GM19467 (cell line): ENCODE measurements at regions not wholly inside any gene's neighbourhood (a gene's known extent, or its start where the extent isn't known, plus 50 kb on each side); places are given as distances from the start of the nearest gene placed in this dataset.

Experiments used
- ATAC-seq: cut with Tn5 transposase; IDR thresholded peaks from one replicate; pipeline ENCODE4 v1.9.1; 2021; ENCODE audit warnings: mild to moderate bottlenecking, moderate library complexity; ENCODE audit not compliant: unreplicated experiment

DNA sequence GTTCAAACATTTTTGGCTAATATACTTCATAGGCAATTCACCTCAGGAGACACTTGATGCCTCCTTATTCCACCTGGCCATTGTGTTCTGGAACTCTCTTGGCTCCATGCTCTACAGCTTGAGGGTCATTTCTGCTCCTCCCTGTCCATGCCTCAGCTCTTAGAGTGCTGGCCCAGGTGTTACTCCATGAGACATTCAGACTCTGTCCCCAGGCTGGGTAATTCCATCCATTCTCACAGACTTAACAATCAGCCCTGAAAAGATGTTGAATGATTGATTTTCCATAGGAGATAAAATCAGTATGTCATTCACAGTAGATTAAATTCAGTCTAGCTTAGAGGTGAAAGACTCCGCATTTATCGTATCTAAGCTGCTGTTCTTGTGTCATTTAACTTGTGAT, 168.6 kb upstream of the CWC22 start:
- ATAC-seq, result no peak

DNA sequence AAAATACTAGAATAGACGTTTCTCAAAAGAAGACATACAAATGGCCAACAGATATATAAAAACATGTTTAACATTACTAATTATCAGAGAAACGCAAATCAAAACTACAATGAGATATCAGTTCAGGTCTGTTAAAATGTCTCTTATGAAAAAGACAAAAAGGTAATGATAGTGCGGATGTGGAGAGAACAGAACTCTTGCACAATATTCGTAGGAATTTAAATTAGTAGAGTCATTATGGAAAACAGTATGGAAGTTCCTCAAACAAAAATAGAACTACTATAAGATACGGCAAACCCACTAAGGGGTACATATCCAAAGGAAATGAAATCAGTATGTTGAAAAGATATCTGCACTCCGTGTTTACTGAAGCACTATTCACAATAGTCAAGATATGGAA, 167.5 kb upstream of the CWC22 start:
- no peak for ATAC-seq

DNA sequence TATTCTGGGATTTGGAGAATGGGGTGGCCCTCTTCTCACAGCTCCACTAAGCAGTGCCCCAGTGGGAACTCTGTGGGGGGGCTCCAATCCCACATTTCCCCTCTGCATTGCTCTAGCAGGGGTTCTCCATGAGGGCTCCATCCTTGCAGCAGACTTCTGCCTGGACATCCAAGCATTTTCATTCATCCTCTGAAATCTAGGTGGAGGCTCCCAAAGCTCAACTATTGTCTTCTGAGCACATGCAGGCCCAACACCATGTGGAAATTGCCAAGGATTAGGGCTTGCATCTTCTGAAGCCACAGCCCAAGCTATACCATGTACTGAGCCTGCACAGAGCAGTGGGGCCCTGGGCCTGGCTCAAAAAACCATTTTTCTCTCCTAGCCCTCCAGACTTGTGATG, 162.4 kb upstream of the CWC22 start:
- ATAC-seq, result no peak

DNA sequence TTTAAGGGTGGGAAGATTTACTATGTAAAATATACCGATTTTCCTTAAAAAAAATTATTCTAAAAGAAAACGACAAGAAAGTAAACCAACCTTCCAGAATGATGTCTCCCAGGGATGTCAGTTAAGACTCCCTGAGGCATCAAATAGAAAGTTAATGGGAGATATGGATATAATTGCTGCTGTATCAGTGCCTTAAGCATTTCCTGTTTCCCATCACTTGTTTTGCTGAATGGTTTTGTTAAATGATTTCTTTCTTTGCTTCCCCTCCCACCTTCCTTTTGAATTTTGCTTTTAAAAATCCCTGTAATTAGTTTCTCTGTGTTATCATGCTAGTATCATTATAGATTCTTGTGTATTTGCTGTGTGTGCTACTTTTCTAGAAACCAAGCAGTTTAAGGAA, 154.3 kb upstream of the CWC22 start:
- ATAC-seq, result no peak

DNA sequence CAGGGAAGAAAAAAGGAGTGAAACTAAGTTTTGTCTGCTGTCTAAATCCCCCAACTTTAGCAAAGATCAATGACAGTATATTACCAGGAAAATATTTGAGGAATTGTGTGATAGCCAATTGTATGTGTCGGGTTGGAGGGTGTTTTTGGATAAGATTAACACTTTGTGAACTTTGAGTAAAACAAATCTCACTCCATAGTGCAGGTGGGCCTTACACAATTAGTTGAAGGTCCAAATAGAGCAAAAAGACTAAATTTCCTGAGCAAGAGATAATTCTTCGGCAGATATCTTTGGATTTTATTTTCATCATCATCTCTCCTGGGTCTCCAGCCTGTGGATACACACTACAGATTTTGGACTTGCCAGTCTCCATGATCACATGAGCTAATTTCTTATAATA, 152.8 kb upstream of the CWC22 start:
- ATAC-seq, result no peak

DNA sequence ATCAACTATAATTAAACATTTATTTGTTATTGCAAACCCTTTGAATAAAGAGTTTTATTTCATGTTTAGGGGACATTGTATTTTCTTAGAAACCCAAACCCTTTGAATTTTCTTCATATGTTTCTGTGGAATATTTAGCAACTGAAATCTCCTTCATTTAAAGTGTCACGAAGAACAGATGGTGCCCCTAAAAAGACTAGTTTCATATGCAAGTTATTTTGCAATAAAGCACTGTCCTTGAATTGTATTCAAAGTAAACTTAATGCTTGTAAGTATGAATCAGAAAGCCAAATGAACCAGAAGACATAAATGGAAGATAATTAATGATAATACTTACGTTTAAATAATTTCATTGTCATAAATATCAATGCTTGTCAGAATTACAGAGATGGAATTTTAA, 151.9 kb upstream of the CWC22 start:
- ATAC-seq, result no peak

DNA sequence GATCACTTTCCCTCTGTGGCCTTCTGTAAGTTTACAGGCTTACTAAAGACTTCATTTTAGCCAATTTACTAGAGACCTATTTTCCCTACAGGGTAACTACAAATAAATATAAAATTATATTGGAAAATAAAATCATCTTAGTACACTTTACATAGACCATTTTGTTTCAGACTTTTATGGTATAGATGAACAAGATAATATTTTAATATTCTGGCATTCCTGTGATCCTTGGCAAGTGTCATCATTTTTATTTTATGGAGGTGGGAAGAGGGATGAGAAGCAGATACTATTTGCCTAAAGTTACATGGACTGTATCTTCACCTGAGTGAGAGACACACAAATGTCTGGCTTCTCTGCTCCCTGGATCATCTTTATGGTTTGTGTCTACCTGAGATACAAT, 149.6 kb upstream of the CWC22 start:
- ATAC-seq, result no peak

DNA sequence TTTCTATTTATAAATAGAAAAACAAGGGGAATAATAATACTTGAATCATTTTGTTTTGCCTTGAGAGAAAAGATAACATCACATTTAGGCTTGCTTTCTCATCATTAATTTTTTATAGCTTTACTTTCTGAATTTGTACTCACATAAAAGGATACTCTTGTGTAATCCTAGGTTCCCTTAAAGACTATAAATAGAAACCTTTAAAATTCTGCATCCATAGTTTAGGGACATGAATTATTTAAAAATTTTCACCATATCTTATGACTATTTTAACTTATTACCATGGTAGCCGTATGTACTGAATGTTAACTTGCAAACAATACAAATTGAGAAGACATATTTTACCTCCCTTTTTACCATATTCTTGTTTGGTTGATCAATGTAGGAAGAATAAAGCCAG, 143.5 kb upstream of the CWC22 start:
- ATAC-seq, result no peak

DNA sequence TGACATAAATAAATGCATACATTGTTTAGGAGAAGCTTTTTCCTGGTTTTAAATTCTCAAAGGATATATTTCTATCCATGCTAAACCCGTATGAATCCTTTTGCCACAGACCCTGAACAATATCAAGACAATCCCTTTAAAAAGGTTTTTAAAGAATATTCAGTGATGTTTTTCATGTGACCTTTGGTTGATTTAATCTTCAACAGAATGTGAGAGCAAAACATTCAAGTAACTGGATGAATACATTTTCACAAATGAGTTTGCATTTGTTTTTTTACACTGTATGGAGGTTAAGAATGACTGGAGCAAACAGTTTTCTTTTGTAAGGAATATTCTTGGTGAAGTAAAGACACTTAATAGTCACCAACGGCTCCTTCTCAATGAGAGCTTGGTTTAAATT, 139.4 kb upstream of the CWC22 start:
- no peak for ATAC-seq

DNA sequence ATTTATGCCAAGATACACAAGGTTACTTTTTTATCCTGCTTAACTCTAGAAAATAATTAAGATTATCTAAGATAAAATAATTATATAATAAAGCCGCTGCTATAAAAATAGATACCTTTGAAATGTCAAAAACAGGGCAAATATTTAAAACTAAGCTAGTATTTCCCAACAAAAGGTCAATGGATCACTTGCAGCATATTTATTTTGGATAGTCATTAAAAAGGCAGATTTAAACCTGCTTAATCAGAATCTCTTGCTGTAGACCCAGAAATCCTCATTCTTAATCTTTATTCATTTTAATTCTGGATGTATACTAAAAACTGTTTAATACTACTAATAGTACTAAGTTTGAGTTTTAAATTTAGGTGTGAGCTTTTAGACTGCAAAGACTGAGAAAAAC, 139.0 kb upstream of the CWC22 start:
- no peak for ATAC-seq

DNA sequence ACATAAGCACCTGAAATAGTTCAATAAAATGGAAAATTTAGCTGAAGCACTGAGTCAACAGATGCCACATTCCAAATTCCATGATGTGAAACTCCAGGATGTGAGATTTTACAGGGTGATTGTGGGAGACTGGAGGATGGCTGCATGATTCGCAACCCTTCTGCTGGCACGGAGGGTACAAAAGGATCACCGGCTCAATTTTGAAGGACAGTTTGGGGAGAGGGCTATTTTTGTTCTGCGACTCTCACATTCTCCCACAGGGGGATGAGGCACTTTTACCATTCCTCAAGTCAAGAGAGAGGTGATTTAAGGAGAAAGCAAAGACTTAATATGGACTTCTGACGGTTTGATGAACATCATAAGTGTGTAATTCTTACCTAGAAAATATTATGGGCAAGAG, 138.1 kb upstream of the CWC22 start:
- ATAC-seq, result no peak

DNA sequence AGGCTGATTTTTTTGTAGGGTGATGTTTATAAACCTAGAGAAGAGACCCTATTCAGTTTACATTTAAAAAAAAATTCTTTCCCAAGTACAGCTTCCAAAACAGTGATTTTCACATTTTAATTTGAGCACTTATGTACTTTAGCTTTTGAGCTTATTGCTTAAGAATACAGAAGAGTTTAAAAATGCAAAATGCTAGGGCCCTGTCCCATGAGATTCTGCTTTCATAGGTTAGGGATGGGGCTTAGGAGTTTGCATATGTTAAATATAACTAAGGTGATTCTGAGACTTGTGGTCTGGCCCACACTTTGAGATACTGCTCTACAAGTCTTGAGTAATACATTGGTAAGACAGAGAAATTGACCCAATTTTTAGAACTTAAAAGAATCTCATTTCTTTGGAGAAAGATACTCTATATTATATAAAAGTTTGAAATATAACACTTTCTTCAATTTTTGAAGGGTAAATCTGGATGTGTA, 137.3 kb upstream of the CWC22 start:
- no peak for ATAC-seq

DNA sequence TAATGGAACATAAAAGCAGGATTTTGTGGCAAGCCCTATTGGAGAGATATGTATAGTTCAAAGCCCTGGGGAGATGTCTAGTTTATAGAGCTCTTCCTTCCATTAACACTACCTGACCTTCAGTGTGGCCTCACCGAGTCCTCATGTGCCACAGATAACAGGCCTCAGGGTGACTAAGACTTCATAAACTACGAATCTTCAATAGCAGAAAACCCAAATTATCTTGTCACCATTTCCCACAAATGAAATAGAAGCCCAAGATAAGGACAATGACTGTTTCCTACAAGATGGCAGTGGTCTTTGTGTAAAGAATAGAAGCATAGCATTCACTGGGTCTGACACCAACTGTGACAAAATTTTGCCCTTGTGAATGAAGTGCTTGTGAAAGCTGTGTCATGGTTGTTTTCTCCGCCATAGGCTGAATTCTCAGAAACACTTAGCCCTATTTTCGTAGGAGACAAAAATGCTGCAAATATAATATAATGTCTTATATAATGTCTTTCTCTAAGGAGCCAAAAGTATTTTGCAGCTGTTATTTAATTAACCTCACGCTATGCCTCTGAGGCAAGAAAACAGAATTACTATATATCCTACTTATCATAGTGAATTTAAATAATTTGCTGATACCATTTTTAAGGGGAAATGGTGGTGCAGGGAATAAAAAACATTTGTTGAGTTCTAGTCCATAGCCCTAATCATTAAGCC, 136.7 kb upstream of the CWC22 start:
- no peak for ATAC-seq

DNA sequence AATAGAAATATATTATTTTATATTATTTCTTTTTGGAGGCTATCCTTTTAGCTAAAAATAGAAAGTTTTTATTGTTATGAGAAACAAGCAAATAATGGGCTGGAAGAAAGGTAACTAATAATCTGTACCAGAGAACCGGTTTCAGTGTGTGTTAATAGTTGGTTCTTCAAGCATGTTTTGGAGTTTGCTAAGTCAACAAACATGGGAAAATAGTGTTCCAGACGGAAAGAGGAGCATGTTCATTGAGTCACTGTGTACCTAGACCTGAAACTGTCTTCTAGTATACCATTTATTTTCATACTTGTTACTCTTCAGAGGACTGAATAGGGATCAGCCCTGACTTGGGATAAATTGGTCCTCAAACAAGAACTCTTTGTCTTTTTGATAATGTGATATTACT, 134.5 kb upstream of the CWC22 start:
- no peak for ATAC-seq

DNA sequence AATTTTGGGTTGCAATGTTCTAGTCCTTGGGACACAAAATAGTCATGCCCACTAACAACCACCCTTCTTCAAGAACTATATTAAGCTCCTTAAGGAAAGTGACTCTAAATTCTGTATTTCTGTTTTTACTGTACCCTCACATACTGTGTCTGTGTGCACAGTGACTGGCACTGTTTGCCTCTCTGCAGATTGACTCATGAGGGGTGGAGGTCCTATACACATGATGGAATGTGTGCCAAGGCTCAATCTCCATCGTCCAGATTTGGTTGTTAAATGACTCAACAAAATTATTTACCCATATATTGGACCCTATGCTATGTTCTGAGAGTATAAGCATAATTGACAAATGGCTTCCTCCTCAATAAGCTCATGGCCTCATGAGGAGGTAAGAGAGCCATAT, 126.6 kb upstream of the CWC22 start:
- no peak for ATAC-seq

DNA sequence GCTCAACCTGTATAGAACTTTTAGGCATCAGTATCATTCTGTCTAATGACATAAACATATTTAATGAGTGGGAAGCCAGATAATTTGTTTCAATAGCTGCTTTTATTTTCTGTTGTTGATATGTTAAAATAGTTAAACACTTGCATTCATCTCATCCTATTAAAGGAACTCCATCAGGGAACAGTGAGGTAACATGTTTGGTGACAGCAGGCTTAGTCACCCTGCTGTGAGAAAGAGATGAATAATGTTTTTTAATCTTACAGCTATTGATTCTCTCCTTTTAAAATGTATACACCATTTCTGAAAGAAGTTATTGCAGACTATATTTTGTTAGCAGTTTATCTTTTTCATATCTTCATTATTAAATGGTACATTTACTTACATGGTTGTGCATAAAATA, 123.3 kb upstream of the CWC22 start:
- ATAC-seq, result no peak

DNA sequence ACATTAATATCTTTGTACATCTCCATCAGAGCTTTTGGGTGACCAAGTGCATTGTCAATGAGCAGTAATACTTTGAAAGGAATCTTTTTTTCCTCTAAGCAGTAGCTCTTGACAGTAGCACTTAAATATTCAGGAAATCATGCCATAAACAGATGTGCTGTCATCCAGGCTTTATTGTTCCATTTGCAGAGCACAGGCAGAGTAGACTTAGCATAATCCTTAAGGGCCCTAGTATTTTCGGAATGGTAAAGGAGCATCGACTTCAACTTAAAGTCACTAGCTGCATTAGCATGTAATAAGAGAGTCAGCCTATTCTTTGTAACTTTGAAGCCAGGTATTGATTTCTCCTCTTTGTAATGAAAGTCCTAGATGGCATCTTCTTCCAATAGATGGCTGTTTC, 121.8 kb upstream of the CWC22 start:
- no peak for ATAC-seq

DNA sequence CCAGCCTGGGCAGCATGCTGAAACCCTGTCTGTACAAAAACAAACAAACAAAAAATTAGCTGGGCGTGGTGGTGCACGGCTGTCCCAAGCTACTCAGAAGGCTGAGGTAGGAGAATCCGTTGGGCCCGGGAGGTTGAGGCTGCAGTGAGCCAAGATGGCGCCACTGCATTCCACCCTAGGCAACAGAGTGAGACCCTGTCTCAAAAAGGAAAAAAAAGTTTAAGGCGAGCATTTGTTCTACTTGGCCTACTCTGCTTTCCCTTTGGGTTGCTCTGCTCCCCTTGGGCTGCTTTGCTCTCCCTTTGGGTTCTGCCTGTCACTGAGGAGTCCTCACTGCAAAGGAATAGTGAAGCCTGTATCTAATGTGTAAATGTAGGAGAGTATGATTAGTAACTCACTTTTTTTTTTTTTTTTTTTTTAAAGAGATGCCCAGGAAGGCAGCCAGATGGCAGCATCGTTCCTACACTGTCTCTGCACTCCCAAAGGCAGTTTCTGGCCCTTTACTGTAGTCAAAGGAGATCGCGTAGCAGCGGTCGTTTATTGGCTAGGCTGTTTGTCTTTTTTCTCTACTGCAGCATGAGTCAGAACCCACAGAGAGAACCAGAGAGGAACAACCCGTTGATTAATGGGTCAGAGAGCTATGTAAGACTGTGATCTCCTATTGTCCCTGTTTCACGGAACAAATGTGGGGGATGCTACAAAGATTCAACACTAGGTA, 118.3 kb upstream of the CWC22 start:
- peak; percentile 66 for ATAC-seq

DNA sequence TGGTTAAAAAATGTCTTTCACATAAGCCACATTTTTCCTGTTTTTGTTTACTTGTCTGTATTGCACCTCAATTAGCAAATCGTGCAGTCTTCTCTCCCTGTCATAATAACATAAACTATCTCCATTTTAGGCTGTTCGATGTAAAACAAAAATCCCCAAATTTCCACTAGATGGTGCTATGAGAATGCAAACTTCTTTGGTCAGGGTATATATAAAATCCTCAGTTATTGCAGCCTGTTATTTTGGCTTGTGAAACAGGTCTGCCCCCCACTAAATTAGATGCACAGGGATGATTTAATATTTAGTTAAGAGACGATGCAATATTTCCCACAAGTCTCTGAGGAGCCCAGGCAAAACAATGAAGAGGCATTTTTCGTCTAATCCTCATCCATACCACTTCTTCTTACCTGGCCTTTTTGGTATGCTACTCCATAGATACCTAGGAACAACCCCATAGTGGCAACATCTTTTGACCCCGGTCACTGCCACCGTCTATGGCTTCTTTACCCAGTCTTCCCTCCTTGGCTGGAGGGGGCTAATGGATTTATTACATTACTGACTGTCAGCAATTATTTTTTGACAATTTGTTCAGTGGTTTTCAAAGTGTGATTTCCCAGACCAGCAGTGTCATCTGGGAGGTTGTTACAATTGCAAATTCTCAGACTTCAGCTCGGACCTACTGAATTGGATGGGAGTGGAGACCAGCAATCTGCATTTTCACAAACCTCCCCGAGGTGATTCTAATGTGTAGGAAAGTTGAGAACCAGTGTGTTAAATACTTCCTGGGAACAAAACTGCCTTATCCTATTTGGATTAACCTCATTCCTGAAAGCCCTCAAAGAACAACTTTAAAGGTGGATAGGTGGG, 117.4 kb upstream of the CWC22 start:
- peak; percentile 65 for ATAC-seq

DNA sequence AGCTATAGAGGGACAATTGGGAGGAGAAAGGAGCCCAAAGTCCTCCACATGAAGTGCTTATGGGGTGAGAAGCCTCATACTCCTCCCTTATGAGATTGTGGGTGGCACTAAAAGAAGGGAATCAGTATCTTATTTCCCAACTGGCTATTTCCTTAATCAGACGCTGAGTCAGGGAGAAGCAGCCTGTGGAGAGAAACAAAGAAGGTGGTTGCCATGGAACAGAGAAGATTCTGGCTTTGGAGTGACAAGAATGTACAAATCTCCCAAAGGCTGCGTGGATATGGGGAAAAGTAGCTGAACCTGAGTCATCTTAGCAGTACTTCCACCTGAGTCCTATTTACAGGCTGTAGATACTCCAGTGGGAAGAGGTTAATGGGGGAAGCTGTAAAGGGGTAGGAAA, 115.8 kb upstream of the CWC22 start:
- no peak for ATAC-seq

DNA sequence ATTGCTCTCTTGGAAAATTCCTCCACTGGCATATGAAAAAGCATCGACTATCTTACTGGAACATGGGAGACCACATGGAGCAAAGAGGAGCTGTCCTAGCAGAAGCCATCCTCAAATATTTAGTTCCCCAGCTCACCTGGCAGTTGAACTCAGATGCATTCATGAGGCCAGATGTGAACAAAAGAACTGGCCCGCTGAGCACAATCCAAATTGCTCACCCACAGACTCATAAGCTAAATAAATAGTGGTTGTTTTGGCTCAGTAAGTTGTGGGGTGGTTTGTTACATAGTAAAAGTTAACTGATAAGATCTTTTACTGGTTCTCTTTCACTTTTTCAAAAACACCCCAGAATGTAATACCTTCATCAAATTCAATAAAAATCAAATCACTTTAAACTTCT, 108.6 kb upstream of the CWC22 start:
- no peak for ATAC-seq

DNA sequence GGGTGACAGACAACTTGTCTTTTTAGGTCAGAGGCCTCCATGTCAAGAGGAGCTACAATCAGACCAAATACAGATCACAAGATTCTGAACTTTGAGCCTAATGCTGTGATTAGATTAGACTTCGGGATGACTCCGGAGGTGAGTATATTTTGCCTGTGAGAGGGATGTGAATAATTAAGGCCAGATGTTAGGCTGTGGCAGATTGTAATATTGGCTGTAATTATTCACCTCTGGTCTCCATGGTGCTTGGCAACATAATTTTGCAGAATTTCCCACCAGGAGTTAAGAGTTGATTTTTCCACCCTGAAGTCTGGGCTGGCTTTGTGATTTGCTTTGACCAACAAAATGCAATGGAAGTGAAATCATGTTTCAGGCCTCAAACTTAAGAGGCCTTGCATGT, 108.2 kb upstream of the CWC22 start:
- ATAC-seq, result no peak
